ENCODE measurements at regions not wholly inside any gene's neighbourhood (a gene's known extent, or its start where the extent isn't known, plus 50 kb on each side); places are given as distances from the start of the nearest gene placed in this dataset.

GRCh38 chr6:9576521-9576920 is 838.4 kb downstream of the TFAP2A start:
- no peaks in the 10 kb centered on the region for H3K4me1 Mint-ChIP-seq (ENCODE audit: low read depth, unreplicated experiment)
- no peak for FAIRE-seq

DNA sequence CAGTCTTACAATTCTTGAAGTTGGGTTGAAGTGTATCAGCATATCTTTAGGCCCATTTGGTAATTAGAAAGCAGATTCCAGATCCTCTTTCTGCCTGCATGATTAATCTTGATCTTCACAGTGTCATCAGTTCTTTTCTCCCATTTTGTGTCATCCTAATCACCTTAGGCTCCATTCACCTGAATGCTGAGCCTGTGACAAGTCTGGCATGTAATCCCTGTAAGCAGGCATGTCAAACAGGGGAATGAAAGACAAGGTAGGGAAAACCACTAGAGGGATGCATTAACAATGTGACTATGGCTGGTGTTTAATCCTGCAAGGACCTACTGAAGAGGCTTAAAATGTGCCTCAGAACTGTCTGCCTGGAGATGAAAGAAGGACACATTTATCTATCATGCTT is 848.8 kb downstream of the TFAP2A start:
- Histone ChIP-seq H3K4me2 (ENCODE audit: low read length) (no peak overlapping the region), H3K4me3 (ENCODE audit: insufficient read depth, low read depth, low read length) (no peak overlapping the region), H3K9ac (ENCODE audit: low read length) (no peak overlapping the region), H3K79me2 (ENCODE audit: insufficient read depth, low read length) (no peaks in the 10 kb centered on the region), H4K20me1 (ENCODE audit: insufficient read depth, low read length) (no peaks in the 10 kb centered on the region), H3K27me3 (ENCODE audit: insufficient read depth, low read length) (no peaks in the 10 kb centered on the region), H3K4me1 (ENCODE audit: insufficient read depth, low read length) (no peaks in the 10 kb centered on the region), H3K36me3 (ENCODE audit: insufficient read depth, low read length) (no peaks in the 10 kb centered on the region), H3K27ac (ENCODE audit: low read depth, low read length) (no peak overlapping the region), H2AFZ (ENCODE audit: low read depth, low read length) (no peak overlapping the region), H3K9me3 (ENCODE audit: insufficient read depth, low read depth, low read length) (no peaks in the 10 kb centered on the region)
- Mint-ChIP-seq H3K27ac (ENCODE audit: unreplicated experiment) (no peak overlapping the region), H3K36me3 (ENCODE audit: low read depth, unreplicated experiment) (no peaks in the 10 kb centered on the region), H3K4me1 (ENCODE audit: low read depth, unreplicated experiment) (no peaks in the 10 kb centered on the region), H3K9me3 (ENCODE audit: unreplicated experiment) (peaks cover 3% of the 10 kb centered on the region), H3K27me3 (ENCODE audit: low read depth, unreplicated experiment) (no peaks in the 10 kb centered on the region), H3K4me3 (ENCODE audit: unreplicated experiment) (no peak overlapping the region)
- TF ChIP-seq EZH2 (IDR thresholded peaks at IDR 0.05; ENCODE audit: insufficient read depth, low read length) (no peak), CTCF (IDR thresholded peaks at IDR 0.05; ENCODE audit: insufficient read depth, low read depth, low read length) (no peak)
- FAIRE-seq (no peak), DNase-seq (ENCODE audit: low read depth) (no peak)

More at GRCh38 chr6:9576521-9576920, 838.4 kb downstream of the TFAP2A start:
- H3K4me3 ChIP-seq (ENCODE audit: insufficient read depth, low read depth, low read length): no peak overlapping the region
- no peaks in the 10 kb centered on the region for H3K27me3 Mint-ChIP-seq (ENCODE audit: low read depth, unreplicated experiment)
- H3K36me3 ChIP-seq (ENCODE audit: insufficient read depth, low read length): no peaks in the 10 kb centered on the region
- no peaks in the 10 kb centered on the region for H3K79me2 ChIP-seq (ENCODE audit: insufficient read depth, low read length)
- no peaks in the 10 kb centered on the region for H3K9me3 Mint-ChIP-seq (ENCODE audit: unreplicated experiment)
- H3K27me3 ChIP-seq (ENCODE audit: insufficient read depth, low read length): no peaks in the 10 kb centered on the region
- H3K9ac ChIP-seq (ENCODE audit: low read length): no peak overlapping the region
- TF ChIP-seq CTCF (IDR thresholded peaks at IDR 0.05; ENCODE audit: insufficient read depth, low read depth, low read length): no peak
- no peak for TF ChIP-seq EZH2 (IDR thresholded peaks at IDR 0.05; ENCODE audit: insufficient read depth, low read length)
- no peak overlapping the region for H3K4me3 Mint-ChIP-seq (ENCODE audit: unreplicated experiment)
- no peak overlapping the region for H2AFZ ChIP-seq (ENCODE audit: low read depth, low read length)
- no peaks in the 10 kb centered on the region for H3K9me3 ChIP-seq (ENCODE audit: insufficient read depth, low read depth, low read length)
- no peak overlapping the region for H3K27ac ChIP-seq (ENCODE audit: low read depth, low read length)
- no peaks in the 10 kb centered on the region for H3K36me3 Mint-ChIP-seq (ENCODE audit: low read depth, unreplicated experiment)
- H3K4me2 ChIP-seq (ENCODE audit: low read length): no peak overlapping the region
- H3K27ac Mint-ChIP-seq (ENCODE audit: unreplicated experiment): no peak overlapping the region
- H3K4me1 ChIP-seq (ENCODE audit: insufficient read depth, low read length): no peaks in the 10 kb centered on the region
- H4K20me1 ChIP-seq (ENCODE audit: insufficient read depth, low read length): no peaks in the 10 kb centered on the region
- DNase-seq (ENCODE audit: low read depth): no peak

GRCh38 chr6:9564021-9564420 is 850.9 kb downstream of the TFAP2A start:
- no peaks in the 10 kb centered on the region for H4K20me1 ChIP-seq (ENCODE audit: insufficient read depth, low read length)
- no peak overlapping the region for H3K4me2 ChIP-seq (ENCODE audit: low read length)
- H3K4me1 ChIP-seq (ENCODE audit: insufficient read depth, low read length): no peaks in the 10 kb centered on the region
- H3K27me3 ChIP-seq (ENCODE audit: insufficient read depth, low read length): no peaks in the 10 kb centered on the region
- DNase-seq (ENCODE audit: low read depth): peak; percentile 55
- TF ChIP-seq EZH2 (IDR thresholded peaks at IDR 0.05; ENCODE audit: insufficient read depth, low read length) (no peak), CTCF (IDR thresholded peaks at IDR 0.05; ENCODE audit: insufficient read depth, low read depth, low read length) (no peak)
- no peaks in the 10 kb centered on the region for H3K9me3 ChIP-seq (ENCODE audit: insufficient read depth, low read depth, low read length)
- H2AFZ ChIP-seq (ENCODE audit: low read depth, low read length): no peak overlapping the region
- H3K27ac Mint-ChIP-seq (ENCODE audit: unreplicated experiment): no peak overlapping the region
- no peaks in the 10 kb centered on the region for H3K27me3 Mint-ChIP-seq (ENCODE audit: low read depth, unreplicated experiment)
- no peak overlapping the region for H3K4me3 Mint-ChIP-seq (ENCODE audit: unreplicated experiment)
- no peak overlapping the region for H3K4me3 ChIP-seq (ENCODE audit: insufficient read depth, low read depth, low read length)
- no peaks in the 10 kb centered on the region for H3K4me1 Mint-ChIP-seq (ENCODE audit: low read depth, unreplicated experiment)
- H3K79me2 ChIP-seq (ENCODE audit: insufficient read depth, low read length): no peaks in the 10 kb centered on the region
- no peaks in the 10 kb centered on the region for H3K36me3 ChIP-seq (ENCODE audit: insufficient read depth, low read length)
- peaks cover 3% of the 10 kb centered on the region for H3K9me3 Mint-ChIP-seq (ENCODE audit: unreplicated experiment)
- H3K27ac ChIP-seq (ENCODE audit: low read depth, low read length): no peak overlapping the region
- H3K36me3 Mint-ChIP-seq (ENCODE audit: low read depth, unreplicated experiment): no peaks in the 10 kb centered on the region
- no peak overlapping the region for H3K9ac ChIP-seq (ENCODE audit: low read length)
- no peak for FAIRE-seq
